ENCODE measurements at regions not wholly inside any gene's neighbourhood (a gene's known extent, or its start where the extent isn't known, plus 50 kb on each side); places are given as distances from the start of the nearest gene placed in this dataset.
"Not testable (repeated sequence)": the region's sequence is repeated elsewhere in the genome, so short reads cannot be mapped to it uniquely, and the experiment has no call there.

DNA sequence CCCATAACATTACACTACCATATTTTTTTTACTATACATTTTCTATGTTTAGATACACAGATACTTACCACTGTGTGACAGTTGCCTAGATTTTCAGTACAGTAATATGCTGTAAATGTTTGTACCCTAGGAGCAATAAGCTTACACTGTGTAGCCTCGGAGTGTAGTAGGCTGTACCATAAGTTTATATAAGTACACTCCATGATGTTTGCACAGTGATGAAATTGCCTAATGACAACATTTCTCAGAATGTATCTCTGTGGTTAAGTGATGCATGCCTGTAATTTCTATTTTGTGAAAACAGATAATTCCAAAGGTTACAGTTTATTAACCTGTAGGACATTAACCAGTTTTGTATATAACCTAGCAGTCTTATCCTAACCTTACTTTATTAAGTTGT is 128.1 kb upstream of the RBMS1 start:
- no peak overlapping the region for H3K4me3 ChIP-seq (ENCODE audit: low read depth in 1 of 2, low read length in 2 of 2)
- H3K27me3 ChIP-seq (ENCODE audit: control insufficient read depth in 1 of 2, insufficient read depth in 2 of 2, low read length in 2 of 2) = no peaks in the 10 kb centered on the region
- H3K4me1 ChIP-seq (ENCODE audit: control insufficient read depth in 2 of 2, insufficient read depth in 2 of 2, low read length in 1 of 2) = no peaks in the 10 kb centered on the region
- no peaks in the 10 kb centered on the region for H3K9me3 ChIP-seq (ENCODE audit: control insufficient read depth in 2 of 2, insufficient read depth in 1 of 2, low read depth in 1 of 2, low read length in 1 of 2)
- no peak overlapping the region for H3K27ac ChIP-seq (ENCODE audit: low read depth in 2 of 2, low read length in 1 of 2)
- H3K36me3 ChIP-seq (ENCODE audit: control insufficient read depth in 2 of 2, insufficient read depth in 2 of 2, low read length in 1 of 2) = no peaks in the 10 kb centered on the region
- WGBS, 2 donors = 95 to 99% methylated on average over 1 of the region's 1 CpG

DNA sequence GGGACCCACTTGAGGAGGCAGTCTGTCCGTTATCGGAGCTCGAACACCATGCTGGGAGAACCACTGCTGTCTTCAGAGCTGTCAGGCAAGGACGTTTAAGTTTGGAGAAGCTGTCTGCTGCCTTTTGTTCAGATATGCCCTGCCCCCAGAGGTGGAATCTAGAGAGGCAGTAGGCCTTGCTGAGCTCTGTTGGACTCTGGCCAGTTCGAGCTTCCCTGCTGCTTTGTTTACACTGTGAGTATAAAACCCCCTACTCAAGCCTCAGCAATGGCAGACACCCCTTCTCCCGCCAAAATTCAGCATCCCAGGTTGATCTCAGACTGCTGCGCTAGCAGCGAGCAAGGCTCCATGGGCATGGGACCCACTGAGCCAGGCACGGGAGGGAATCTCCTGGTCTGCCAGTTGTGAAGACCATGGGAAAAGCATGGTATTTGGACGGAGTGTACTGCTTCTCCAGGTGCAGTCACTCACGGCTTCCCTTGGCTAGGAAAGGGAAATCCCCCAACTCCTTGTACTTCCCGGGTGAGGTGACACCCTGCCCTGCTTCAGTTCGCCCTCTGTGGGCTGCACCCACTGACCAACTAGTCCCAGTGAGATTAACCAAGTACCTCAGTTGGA is 134.5 kb upstream of the RBMS1 start:
- H3K9me3 ChIP-seq (ENCODE audit: control insufficient read depth in 2 of 2, insufficient read depth in 1 of 2, low read depth in 1 of 2, low read length in 1 of 2); H3K36me3 ChIP-seq (ENCODE audit: control insufficient read depth in 2 of 2, insufficient read depth in 2 of 2, low read length in 1 of 2); H3K4me1 ChIP-seq (ENCODE audit: control insufficient read depth in 2 of 2, insufficient read depth in 2 of 2, low read length in 1 of 2); H3K4me3 ChIP-seq (ENCODE audit: low read depth in 1 of 2, low read length in 2 of 2); H3K27me3 ChIP-seq (ENCODE audit: control insufficient read depth in 1 of 2, insufficient read depth in 2 of 2, low read length in 2 of 2): not testable (repeated sequence)
- 84 to 85% methylated on average over 13 of the region's 13 CpGs for WGBS, 2 donors
- H3K27ac ChIP-seq (ENCODE audit: low read depth in 2 of 2, low read length in 1 of 2) = peak overlapping the region in 1 of 2 donors; percentile 10

DNA sequence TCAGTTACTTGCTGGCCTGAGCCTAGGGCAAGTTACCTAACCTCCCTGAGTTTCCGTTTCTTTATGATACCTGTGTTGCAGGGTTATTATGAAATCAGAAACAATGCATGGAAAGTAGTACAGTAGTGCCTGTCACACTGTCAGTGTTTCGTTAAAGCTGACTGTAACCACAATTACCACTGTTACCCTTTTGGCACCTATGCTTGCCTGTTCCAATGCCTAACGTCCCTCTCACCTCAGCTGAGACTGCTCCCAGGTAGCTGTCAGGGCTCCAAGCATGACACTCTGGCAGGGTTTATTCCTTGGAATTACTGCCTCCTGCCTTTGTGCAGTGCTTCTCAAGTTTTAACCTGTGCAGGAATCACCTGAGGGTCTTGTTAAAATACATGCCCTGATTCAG is 135.2 kb upstream of the RBMS1 start:
- no peak overlapping the region for H3K27ac ChIP-seq (ENCODE audit: low read depth in 2 of 2, low read length in 1 of 2)
- WGBS, 2 donors = 54 to 60% methylated on average over 3 of the region's 3 CpGs
- no peak overlapping the region for H3K4me3 ChIP-seq (ENCODE audit: low read depth in 1 of 2, low read length in 2 of 2)
- no peaks in the 10 kb centered on the region for H3K9me3 ChIP-seq (ENCODE audit: control insufficient read depth in 2 of 2, insufficient read depth in 1 of 2, low read depth in 1 of 2, low read length in 1 of 2)
- H3K36me3 ChIP-seq (ENCODE audit: control insufficient read depth in 2 of 2, insufficient read depth in 2 of 2, low read length in 1 of 2) = no peaks in the 10 kb centered on the region
- no peaks in the 10 kb centered on the region for H3K27me3 ChIP-seq (ENCODE audit: control insufficient read depth in 1 of 2, insufficient read depth in 2 of 2, low read length in 2 of 2)
- H3K4me1 ChIP-seq (ENCODE audit: control insufficient read depth in 2 of 2, insufficient read depth in 2 of 2, low read length in 1 of 2) = peaks cover 0 to 7% of the 10 kb centered on the region in 2 donors

DNA sequence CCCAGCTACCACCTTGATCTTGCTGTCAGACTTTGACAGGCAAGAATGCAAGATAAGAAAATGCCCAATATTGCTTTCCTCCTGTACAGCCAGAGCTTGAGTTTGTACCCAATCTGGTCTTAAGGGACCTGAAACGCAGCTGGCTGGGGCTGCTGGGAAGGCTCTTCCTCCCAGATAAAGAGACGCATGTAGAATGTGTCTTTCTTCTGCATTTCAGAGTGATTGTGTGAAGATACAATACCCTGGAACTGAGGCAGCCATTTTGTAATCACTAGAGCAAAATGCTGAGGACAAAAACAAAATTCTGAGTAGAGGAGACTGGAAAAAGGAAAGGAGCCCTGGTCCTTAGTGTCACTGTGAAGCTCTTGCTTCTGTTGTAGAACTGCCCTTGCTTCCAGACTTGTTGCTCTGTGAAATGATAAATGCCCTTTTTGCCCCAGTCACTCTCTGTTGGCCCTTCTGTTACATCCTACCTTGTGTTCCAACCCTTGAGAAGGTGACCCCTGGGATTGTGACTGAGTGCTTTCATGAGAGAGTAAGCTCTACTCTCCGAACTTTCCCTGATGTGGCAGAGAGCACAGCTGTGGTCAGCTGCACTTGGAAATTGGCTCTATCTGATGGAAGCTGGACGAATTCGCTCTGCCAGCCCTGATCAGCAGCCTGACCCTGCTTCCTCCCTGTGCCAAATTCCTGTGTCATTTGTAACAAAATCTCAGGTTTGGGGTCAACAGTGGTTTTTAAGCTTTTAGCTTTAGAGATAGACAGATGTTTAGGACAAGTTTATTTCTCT is 137.4 kb upstream of the RBMS1 start:
- H3K27ac ChIP-seq (ENCODE audit: low read depth in 2 of 2, low read length in 1 of 2) = no peak overlapping the region
- 70 to 74% methylated on average over 5 of the region's 5 CpGs for WGBS, 2 donors

DNA sequence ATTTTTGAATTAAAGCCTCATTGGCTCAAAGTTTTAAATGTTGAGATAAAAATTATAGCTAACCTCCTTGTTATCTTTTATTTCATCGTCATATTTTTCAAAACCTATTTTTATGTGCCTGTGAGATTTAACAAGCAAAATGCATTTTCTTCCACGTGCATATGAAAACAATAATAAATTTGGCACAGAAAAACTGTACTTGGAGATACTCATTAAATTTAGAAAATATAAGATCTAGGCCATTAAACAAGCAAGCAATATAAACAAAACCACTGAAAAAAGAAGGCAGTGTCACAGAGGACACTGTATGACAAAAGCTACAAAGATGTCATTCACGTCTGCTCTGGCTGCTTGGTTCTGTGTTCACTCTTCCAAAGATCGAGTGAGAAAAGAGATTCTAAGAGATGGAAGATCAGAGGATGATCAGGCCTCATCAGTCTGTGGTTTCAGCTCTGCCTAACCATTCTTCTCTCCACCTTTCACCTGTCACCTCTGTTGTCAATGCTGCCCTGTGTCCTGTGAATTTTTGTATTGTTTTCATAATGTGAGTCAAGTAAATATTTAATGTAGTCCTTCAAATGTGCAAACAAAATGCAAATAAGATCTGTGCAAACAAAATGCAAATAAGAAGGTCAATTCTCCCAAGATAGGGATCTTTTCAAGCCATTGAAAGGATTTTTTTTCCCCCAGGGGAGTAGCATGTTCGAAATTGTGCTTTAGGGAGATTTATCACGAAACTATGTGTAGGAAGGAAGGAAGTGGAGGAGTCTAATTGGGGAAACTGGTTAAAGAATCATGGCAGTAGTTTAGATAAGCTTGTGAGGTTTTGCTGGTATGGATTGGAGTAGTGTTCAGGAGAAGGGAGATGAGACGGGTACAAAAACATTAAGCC is 138.7 kb upstream of the RBMS1 start:
- Histone ChIP-seq H3K36me3 (ENCODE audit: control insufficient read depth in 2 of 2, insufficient read depth in 2 of 2, low read length in 1 of 2) (no peaks in the 10 kb centered on the region), H3K27me3 (ENCODE audit: control insufficient read depth in 1 of 2, insufficient read depth in 2 of 2, low read length in 2 of 2) (no peaks in the 10 kb centered on the region), H3K4me3 (ENCODE audit: low read depth in 1 of 2, low read length in 2 of 2) (no peak overlapping the region), H3K27ac (ENCODE audit: low read depth in 2 of 2, low read length in 1 of 2) (no peak overlapping the region), H3K9me3 (ENCODE audit: control insufficient read depth in 2 of 2, insufficient read depth in 1 of 2, low read depth in 1 of 2, low read length in 1 of 2) (no peaks in the 10 kb centered on the region), H3K4me1 (ENCODE audit: control insufficient read depth in 2 of 2, insufficient read depth in 2 of 2, low read length in 1 of 2) (peaks cover 0 to 7% of the 10 kb centered on the region in 2 donors)
- WGBS, 2 donors = 64 to 69% methylated on average over 7 of the region's 7 CpGs

More for the DNA sequence above, 137.4 kb upstream of the RBMS1 start:
- no peaks in the 10 kb centered on the region for H3K9me3 ChIP-seq (ENCODE audit: control insufficient read depth in 2 of 2, insufficient read depth in 1 of 2, low read depth in 1 of 2, low read length in 1 of 2)
- no peaks in the 10 kb centered on the region for H3K36me3 ChIP-seq (ENCODE audit: control insufficient read depth in 2 of 2, insufficient read depth in 2 of 2, low read length in 1 of 2)
- H3K27me3 ChIP-seq (ENCODE audit: control insufficient read depth in 1 of 2, insufficient read depth in 2 of 2, low read length in 2 of 2) = no peaks in the 10 kb centered on the region
- no peak overlapping the region for H3K4me3 ChIP-seq (ENCODE audit: low read depth in 1 of 2, low read length in 2 of 2)
- H3K4me1 ChIP-seq (ENCODE audit: control insufficient read depth in 2 of 2, insufficient read depth in 2 of 2, low read length in 1 of 2) = peaks cover 0 to 7% of the 10 kb centered on the region in 2 donors

DNA sequence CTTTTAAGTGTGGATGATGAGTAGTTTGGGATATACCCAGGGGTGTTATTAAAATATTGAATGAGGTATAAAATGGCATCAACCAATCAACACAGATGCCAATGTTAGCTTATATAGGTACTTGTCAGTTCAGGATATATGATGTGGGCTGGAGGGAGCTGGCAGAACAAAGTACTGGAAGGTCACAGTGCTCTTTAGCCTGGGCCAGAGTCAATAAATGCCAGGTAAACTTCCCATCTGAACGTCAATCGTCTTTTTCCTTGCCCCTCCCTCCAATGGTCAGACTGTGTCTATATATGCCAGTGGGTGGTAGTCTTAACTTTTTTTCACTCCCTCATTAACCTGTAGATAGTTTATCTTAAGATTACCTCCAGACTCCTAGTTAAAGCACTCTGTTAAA is 140.8 kb upstream of the RBMS1 start:
- Histone ChIP-seq H3K27me3 (ENCODE audit: control insufficient read depth in 1 of 2, insufficient read depth in 2 of 2, low read length in 2 of 2) (no peaks in the 10 kb centered on the region), H3K4me1 (ENCODE audit: control insufficient read depth in 2 of 2, insufficient read depth in 2 of 2, low read length in 1 of 2) (peaks cover 0 to 3% of the 10 kb centered on the region in 2 donors), H3K9me3 (ENCODE audit: control insufficient read depth in 2 of 2, insufficient read depth in 1 of 2, low read depth in 1 of 2, low read length in 1 of 2) (no peaks in the 10 kb centered on the region), H3K4me3 (ENCODE audit: low read depth in 1 of 2, low read length in 2 of 2) (no peak overlapping the region), H3K36me3 (ENCODE audit: control insufficient read depth in 2 of 2, insufficient read depth in 2 of 2, low read length in 1 of 2) (no peaks in the 10 kb centered on the region), H3K27ac (ENCODE audit: low read depth in 2 of 2, low read length in 1 of 2) (no peak overlapping the region)
- WGBS, 2 donors = 65 to 68% methylated on average over 2 of the region's 2 CpGs

DNA sequence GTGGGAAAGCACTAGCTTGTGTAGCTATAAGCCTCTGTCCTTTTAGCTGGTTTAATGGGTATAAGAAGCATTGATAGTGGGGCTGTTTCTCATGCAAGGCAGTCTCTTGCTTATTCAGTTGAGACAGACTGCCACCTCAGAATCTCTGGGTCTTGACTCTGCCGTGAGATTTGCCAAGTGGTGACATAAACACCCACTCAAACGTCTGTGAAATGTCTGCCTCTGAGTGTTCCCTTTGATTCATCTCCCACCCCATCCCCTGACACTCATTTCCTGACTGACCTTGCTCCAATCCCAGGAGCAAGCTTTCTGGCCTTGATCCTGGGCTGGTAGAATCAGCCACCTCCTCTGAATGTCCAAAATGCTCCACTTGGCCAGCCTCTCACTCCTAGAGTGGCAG is 141.9 kb upstream of the RBMS1 start:
- Histone ChIP-seq H3K4me3 (ENCODE audit: low read depth in 1 of 2, low read length in 2 of 2) (no peak overlapping the region), H3K27ac (ENCODE audit: low read depth in 2 of 2, low read length in 1 of 2) (peak overlapping the region in 1 of 2 donors; percentile 3)
- whole genome bisulfite sequencing, 2 donors = 10 to 18% methylated on average over 2 of the region's 2 CpGs

DNA sequence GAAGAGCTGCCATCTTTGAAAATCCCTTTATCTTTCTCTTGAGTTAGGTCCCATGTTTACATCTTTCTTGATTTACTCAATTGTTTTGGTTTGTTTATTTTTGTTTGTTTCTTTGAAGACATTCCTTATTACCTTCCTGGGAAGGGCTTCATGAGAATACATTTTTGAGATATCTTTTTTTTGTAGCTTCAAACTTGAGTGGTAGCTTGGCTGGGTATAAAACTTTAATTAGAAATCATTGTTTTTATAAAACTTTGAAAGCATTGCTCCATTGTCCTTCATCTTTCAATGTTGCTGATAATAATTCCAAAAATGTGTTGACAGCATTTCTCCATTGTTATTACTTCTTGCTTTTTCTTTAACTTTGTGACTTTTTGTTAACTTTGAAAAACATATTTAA is 145.9 kb upstream of the RBMS1 start:
- Histone ChIP-seq H3K27me3 (ENCODE audit: control insufficient read depth in 1 of 2, insufficient read depth in 2 of 2, low read length in 2 of 2) (no peaks in the 10 kb centered on the region), H3K36me3 (ENCODE audit: control insufficient read depth in 2 of 2, insufficient read depth in 2 of 2, low read length in 1 of 2) (no peaks in the 10 kb centered on the region), H3K27ac (ENCODE audit: low read depth in 2 of 2, low read length in 1 of 2) (no peak overlapping the region), H3K4me1 (ENCODE audit: control insufficient read depth in 2 of 2, insufficient read depth in 2 of 2, low read length in 1 of 2) (no peaks in the 10 kb centered on the region), H3K9me3 (ENCODE audit: control insufficient read depth in 2 of 2, insufficient read depth in 1 of 2, low read depth in 1 of 2, low read length in 1 of 2) (no peaks in the 10 kb centered on the region), H3K4me3 (ENCODE audit: low read depth in 1 of 2, low read length in 2 of 2) (no peak overlapping the region)

More for the DNA sequence above, 141.9 kb upstream of the RBMS1 start:
- no peaks in the 10 kb centered on the region for H3K27me3 ChIP-seq (ENCODE audit: control insufficient read depth in 1 of 2, insufficient read depth in 2 of 2, low read length in 2 of 2)
- H3K36me3 ChIP-seq (ENCODE audit: control insufficient read depth in 2 of 2, insufficient read depth in 2 of 2, low read length in 1 of 2) = no peaks in the 10 kb centered on the region
- no peaks in the 10 kb centered on the region for H3K9me3 ChIP-seq (ENCODE audit: control insufficient read depth in 2 of 2, insufficient read depth in 1 of 2, low read depth in 1 of 2, low read length in 1 of 2)
- H3K4me1 ChIP-seq (ENCODE audit: control insufficient read depth in 2 of 2, insufficient read depth in 2 of 2, low read length in 1 of 2) = peaks cover 0 to 3% of the 10 kb centered on the region in 2 donors

DNA sequence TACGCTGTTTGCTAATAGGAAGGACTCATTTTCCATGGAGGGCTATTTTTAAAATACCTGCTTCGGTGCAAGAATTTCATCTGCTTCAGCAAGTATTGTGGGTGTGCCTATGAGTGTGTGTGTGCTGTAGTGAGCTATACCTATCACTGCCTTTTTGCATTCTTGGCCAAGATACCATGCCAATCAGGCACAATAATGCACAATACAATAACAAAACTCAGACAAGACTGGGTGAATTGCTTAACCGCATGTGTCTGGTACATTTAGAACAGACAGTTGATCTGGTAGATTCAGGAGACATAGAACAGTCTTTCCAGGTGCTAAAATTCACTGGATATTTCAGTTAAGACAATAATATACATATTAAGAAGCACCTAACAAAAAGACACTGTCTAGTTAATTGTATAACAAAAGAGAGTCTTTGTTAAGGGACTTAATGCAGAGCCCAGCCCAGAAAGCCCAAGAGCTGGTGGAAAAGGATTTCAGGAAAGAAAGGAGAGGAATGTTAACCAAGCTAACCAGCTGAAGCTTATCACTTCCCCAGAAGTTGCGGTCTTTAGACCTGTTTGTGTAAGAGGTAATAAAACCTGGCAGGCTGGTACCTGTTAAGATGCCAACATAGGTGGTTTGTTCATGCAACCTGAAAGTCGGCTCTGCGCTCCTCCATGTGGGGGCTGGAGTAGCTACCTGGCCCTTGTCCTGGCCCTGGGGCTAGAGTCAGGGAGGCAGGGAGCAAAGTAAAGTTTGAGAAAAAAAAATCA is 153.3 kb upstream of the RBMS1 start:
- no peaks in the 10 kb centered on the region for H3K9me3 ChIP-seq (ENCODE audit: control insufficient read depth in 2 of 2, insufficient read depth in 1 of 2, low read depth in 1 of 2, low read length in 1 of 2)
- peaks cover 5 to 10% of the 10 kb centered on the region in 2 donors for H3K4me1 ChIP-seq (ENCODE audit: control insufficient read depth in 2 of 2, insufficient read depth in 2 of 2, low read length in 1 of 2)
- H3K4me3 ChIP-seq (ENCODE audit: low read depth in 1 of 2, low read length in 2 of 2) = no peak overlapping the region
- peak overlapping the region; percentile 47 to 56 for H3K27ac ChIP-seq (ENCODE audit: low read depth in 2 of 2, low read length in 1 of 2)
- H3K36me3 ChIP-seq (ENCODE audit: control insufficient read depth in 2 of 2, insufficient read depth in 2 of 2, low read length in 1 of 2) = no peaks in the 10 kb centered on the region
- 48 to 57% methylated on average over 6 of the region's 6 CpGs for WGBS, 2 donors
- H3K27me3 ChIP-seq (ENCODE audit: control insufficient read depth in 1 of 2, insufficient read depth in 2 of 2, low read length in 2 of 2) = no peaks in the 10 kb centered on the region

Data from esophagus (tissue), 2 donors.